Stimulated activated memory B cell treated with anti-CD40 and anti-IgM and Interleukin-4, amounts not matched to agents 10 μg/mL and 1 μg/mL and 100 μg/mL, for 72 hours (primary cell): ENCODE measurements at regions not wholly inside any gene's neighbourhood (a gene's known extent, or its start where the extent isn't known, plus 50 kb on each side); places are given as distances from the start of the nearest gene placed in this dataset.
"Not testable (repeated sequence)": the region's sequence is repeated elsewhere in the genome, so short reads cannot be mapped to it uniquely, and the experiment has no call there.

Experiments used
- ATAC-seq: fragments of 150-1000 bp; cut with Tn5 transposase; 2 replicates; pipeline ENCODE4 v1.10.0; 2021
- H3K27ac Mint-ChIP-seq: one replicate; pipeline ENCODE4 v1.8.0; 2022; ENCODE audit warnings: mild to moderate bottlenecking, mixed read lengths
- H3K27me3 Mint-ChIP-seq: one replicate; pipeline ENCODE4 v1.8.0; 2022; ENCODE audit warnings: mixed read lengths
- H3K36me3 Mint-ChIP-seq: one replicate; pipeline ENCODE4 v1.8.0; 2022; ENCODE audit warnings: mixed read lengths
- H3K4me1 Mint-ChIP-seq: one replicate; pipeline ENCODE4 v1.8.0; 2022; ENCODE audit warnings: mixed read lengths
- H3K4me3 Mint-ChIP-seq: one replicate; pipeline ENCODE4 v1.8.0; 2022; ENCODE audit warnings: mild to moderate bottlenecking, moderate library complexity, mixed read lengths
- H3K9me3 Mint-ChIP-seq: one replicate; pipeline ENCODE4 v1.8.0; 2022; ENCODE audit warnings: mixed read lengths

DNA sequence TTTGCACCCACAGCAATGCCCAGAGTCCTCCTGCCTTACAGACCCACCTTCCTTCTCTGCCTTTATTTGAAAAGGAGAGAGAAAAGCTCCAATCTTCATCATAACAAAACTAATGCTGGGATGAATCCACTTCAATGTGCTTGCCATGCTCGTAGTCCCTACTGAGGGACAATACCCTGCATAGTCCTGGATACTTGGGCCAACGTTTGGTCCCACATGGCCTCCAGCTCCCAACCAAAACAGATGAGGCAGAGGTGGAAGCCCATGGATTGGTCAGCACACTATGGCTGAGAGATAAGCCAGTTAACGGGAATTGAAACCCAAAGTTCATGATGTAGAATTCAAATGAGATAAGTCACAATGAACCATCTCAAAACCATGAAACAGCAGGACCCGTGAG, 115.8 kb downstream of the KBTBD2 start:
- not testable (repeated sequence) for H3K27ac Mint-ChIP-seq, H3K9me3 Mint-ChIP-seq
- H3K27me3 Mint-ChIP-seq, result peaks cover 20% of the 10 kb centered on the region

DNA sequence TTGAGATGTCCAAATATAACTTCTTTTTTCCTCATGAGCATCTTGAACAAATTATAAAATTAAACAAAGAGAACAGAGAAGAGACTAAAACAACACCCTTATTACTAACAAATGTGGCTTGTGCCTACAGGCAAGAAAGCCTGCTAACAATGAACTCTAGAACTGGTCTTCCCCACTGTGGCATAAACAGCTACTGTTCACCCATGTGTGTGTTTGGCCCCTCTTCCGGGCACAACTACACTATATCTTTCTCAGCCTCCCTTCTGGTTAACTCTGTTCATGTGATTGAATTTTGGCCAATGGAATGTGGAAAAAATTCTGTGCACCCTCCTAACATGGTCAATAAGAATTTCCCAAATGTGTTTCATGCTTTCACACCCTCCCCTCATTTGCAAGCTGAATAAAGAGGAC, 117.0 kb downstream of the KBTBD2 start:
- no peak overlapping the region for H3K4me3 Mint-ChIP-seq
- H3K36me3 Mint-ChIP-seq, result no peaks in the 10 kb centered on the region
- ATAC-seq, result no peak
- H3K4me1 Mint-ChIP-seq, result no peaks in the 10 kb centered on the region
- H3K9me3 Mint-ChIP-seq, result no peaks in the 10 kb centered on the region
- no peak overlapping the region for H3K27ac Mint-ChIP-seq
- peaks cover 20% of the 10 kb centered on the region for H3K27me3 Mint-ChIP-seq

More for the DNA sequence above, 115.8 kb downstream of the KBTBD2 start:
- H3K36me3 Mint-ChIP-seq, H3K4me3 Mint-ChIP-seq, H3K4me1 Mint-ChIP-seq, ATAC-seq: not testable (repeated sequence)

DNA sequence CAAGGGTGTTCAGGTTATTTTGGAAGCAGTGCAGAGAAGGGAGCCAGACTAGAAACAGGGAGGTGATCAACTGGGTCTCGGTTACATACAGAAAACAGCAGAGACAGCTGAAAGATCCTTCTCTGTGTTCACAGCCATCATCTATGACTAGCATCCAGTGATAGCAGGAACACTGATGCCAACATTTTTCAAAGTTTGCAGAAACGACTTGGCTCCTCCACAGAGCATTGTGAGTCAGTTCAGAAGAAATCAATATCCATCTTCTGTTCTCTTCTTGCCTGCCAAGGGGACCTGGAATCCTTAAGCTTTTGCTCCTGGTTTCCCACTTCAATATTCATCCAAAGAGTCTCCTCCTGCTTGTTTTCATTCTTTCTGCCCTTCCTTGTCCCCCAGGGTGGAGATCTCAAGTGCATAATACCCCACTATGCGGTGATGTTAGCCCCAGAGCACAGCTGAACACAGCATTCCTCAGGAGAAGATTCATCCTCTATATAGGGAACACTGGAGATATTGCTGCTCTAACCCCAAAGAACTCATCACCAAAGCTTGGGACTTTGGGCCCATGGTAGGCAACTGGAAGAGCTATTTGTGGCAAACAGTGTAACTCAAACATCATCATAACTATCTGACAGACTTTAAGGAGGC, 122.6 kb downstream of the KBTBD2 start:
- H3K27me3 Mint-ChIP-seq, result peaks cover 21% of the 10 kb centered on the region
- not testable (repeated sequence) for H3K36me3 Mint-ChIP-seq, H3K27ac Mint-ChIP-seq, ATAC-seq, H3K4me1 Mint-ChIP-seq, H3K9me3 Mint-ChIP-seq, H3K4me3 Mint-ChIP-seq

DNA sequence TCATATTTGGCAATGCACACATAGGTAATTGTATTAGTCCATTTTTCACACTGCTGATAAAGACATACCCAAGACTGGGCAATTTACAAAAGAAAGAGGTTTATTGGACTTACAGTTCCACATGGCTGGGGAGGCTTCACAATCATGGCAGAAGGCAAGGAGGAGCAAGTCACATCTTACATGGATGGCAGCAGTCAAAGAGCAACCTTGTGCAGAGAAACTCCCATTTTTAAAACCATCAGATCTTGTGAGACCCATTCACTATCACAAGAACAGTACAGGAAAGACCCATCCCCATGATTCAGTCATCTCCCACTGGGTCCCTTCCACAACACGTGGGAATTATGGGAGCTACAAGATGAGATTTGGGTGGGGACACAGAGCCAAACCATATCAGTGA, 123.2 kb downstream of the KBTBD2 start:
- not testable (repeated sequence) for ATAC-seq, H3K9me3 Mint-ChIP-seq, H3K36me3 Mint-ChIP-seq, H3K4me1 Mint-ChIP-seq, H3K27ac Mint-ChIP-seq, H3K4me3 Mint-ChIP-seq
- H3K27me3 Mint-ChIP-seq, result peaks cover 28% of the 10 kb centered on the region

DNA sequence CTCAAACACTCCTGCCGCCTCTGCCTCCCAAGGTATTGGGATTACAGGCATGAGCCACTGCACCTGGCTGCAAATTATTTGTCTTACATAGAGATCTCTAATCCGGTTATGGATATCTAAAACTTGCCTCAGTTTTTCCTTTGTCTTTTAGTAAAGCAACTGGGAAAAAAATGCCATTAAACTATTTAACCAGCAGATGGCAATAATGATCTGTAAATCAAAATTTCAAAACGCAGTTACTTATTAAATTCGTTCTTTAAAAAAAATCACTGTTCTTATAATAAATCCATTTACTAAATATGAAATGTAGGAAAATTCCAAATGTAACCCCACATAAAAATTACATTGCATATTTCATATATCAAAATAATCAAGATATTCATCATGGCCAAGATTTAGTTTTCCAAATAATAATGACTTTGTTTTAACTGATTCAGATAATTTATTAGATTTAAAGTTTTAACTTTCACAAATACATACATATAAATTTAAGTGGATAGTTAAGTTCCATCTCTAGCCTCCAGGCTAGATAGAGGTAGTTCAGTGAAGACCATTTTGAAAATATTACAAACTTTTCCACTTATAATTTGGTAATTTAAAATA, 125.8 kb downstream of the KBTBD2 start:
- H3K27ac Mint-ChIP-seq, H3K36me3 Mint-ChIP-seq, H3K9me3 Mint-ChIP-seq, H3K4me3 Mint-ChIP-seq, ATAC-seq: not testable (repeated sequence)
- Mint-ChIP-seq H3K4me1 (peaks cover 19% of the 10 kb centered on the region), H3K27me3 (peaks cover 33% of the 10 kb centered on the region)

DNA sequence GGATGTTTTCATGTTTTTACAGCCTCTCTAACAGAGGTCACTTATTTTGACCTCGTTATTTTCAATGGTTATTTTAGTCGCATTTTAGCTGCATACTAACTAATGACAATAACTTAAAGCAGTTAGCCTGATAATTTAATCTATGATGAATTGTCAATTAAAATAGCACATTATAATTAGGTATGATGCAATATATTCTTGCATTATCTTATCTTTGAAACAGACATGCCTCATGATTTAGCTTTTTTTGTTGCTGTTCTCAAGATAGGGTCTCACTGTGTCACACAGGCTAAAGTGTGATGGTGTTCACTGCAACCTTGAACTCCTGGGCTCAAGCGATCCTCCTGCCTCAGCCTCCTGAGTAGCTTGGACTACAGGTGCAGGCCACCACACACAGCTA, 126.4 kb downstream of the KBTBD2 start:
- H3K4me3 Mint-ChIP-seq, result no peak overlapping the region
- H3K27me3 Mint-ChIP-seq, result peaks cover 37% of the 10 kb centered on the region
- ATAC-seq, result no peak
- peaks cover 19% of the 10 kb centered on the region for H3K4me1 Mint-ChIP-seq
- H3K27ac Mint-ChIP-seq, result no peak overlapping the region
- H3K9me3 Mint-ChIP-seq, result peaks cover 6% of the 10 kb centered on the region
- no peaks in the 10 kb centered on the region for H3K36me3 Mint-ChIP-seq

DNA sequence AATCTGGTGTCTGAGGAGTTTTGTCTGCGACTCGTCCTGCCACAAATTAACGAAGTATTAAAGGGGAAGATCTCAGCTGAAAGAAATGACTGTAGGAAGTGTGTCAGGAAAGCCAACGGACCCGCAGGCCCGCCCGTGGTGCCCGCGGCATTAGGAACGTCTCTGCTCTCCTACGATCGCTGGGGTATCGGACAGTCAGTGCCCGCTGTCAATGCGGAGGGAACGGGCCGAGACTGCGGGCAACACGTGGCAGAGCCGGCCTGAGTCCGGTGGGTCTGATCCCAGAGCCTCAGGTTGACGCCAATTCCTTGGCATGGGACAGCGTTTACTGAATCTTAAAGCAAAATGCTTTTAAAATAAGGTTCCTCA, 128.7 kb downstream of the KBTBD2 start:
- Mint-ChIP-seq H3K4me3 (peak overlapping the region; percentile 3), H3K27me3 (peaks cover 37% of the 10 kb centered on the region), H3K4me1 (peaks cover 19% of the 10 kb centered on the region), H3K36me3 (no peaks in the 10 kb centered on the region), H3K9me3 (no peaks in the 10 kb centered on the region), H3K27ac (no peak overlapping the region)
- ATAC-seq, result no peak

DNA sequence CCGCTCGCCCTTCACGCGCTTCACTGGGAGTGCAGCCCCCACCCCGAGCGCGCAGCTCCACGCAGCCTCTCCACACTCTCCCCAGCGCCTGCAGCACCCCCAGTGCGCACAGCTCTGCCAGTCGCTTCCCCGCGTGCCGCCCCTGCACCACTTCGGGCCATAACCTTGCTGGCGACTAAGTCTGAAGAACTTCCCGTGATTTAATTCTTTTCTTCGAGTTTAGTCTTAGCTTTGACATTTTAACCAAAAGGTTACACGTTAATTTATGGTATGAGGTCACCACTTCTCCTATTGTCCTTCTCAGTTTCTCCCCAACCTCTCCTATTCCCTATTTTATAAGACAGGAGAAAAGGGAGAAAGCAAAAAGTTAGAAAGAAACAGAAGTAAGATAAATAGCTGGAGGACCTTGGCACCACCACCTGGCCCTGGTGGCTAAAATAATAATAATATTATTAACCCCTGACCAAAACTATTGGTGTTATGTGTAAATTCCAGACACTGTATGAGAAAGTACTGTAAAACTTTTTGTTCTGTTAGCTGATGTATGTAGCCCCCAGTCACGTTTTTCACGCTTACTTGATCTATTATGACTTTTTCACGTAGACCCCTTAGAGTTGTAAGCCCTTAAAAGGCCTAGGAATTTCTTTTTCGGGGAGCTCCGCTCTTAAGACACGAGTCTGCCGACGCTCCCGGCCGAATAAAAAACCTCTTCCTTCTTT, 129.2 kb downstream of the KBTBD2 start:
- H3K27ac Mint-ChIP-seq, result not testable (repeated sequence)

DNA sequence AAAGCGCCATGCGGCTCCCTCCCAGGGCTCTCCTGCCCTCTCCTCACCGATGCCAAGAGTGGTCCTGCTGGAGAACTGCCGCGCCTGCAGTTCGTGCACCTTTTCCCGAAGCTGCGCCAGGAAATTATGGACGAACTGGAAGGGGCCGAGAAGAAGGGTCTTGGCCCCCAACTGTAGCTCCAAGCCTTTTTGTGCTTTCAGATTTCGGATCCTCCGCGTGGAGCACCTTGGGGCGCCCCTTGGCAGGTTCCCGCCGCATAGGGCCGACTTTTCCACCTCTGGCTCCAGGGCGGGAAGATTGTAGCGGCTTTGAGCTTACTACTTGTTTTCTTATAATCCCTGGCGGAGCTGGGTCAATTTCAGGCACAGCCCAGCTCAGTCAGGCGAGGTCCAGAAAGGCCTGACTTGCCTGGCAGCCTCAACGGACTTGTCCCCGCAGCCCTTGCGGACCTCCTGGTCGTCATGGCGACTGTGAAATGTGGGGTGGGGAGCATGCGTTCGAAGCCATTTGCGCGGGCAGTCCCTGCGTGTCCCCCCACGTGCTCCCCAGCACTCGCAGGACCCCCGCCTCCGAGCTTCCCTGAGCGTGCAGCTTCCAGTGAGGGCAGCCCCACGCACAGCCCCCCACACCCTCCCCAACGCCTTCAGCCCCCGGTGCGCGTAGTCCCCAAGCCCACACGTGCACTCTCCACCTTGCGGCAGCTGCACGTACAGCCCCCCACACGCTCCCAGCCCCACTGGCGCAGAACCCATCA, 129.9 kb downstream of the KBTBD2 start:
- H3K4me1 Mint-ChIP-seq, result peaks cover 19% of the 10 kb centered on the region
- H3K9me3 Mint-ChIP-seq, result no peaks in the 10 kb centered on the region
- no peak overlapping the region for H3K4me3 Mint-ChIP-seq
- no peaks in the 10 kb centered on the region for H3K36me3 Mint-ChIP-seq
- no peak overlapping the region for H3K27ac Mint-ChIP-seq
- peaks cover 37% of the 10 kb centered on the region for H3K27me3 Mint-ChIP-seq
- ATAC-seq, result no peak

More for the DNA sequence above, 129.2 kb downstream of the KBTBD2 start:
- not testable (repeated sequence) for H3K36me3 Mint-ChIP-seq, H3K9me3 Mint-ChIP-seq, ATAC-seq
- peaks cover 19% of the 10 kb centered on the region for H3K4me1 Mint-ChIP-seq
- H3K4me3 Mint-ChIP-seq, result peak overlapping the region; percentile 58
- H3K27me3 Mint-ChIP-seq, result peaks cover 37% of the 10 kb centered on the region

DNA sequence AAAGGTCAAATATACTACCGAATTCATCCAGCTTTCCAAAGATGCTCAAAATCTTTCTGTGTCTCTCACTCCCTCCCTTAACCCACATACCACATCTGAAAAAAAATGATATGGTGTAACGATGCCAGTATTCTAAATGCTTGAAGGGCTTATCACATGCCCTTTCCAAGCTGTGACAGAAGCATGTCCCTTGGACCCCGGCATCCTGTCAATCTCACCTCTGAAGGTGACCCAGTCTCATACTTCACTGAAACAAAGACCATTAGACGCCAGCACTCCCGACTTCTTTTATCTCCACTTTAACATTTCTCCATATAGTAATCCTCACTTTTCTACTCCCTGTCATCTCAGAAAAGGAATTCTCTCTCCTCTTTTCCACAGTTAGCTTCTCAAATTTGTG, 130.8 kb downstream of the KBTBD2 start:
- not testable (repeated sequence) for ATAC-seq, H3K27ac Mint-ChIP-seq, H3K4me3 Mint-ChIP-seq, H3K9me3 Mint-ChIP-seq, H3K36me3 Mint-ChIP-seq
- peaks cover 19% of the 10 kb centered on the region for H3K4me1 Mint-ChIP-seq
- peaks cover 37% of the 10 kb centered on the region for H3K27me3 Mint-ChIP-seq

DNA sequence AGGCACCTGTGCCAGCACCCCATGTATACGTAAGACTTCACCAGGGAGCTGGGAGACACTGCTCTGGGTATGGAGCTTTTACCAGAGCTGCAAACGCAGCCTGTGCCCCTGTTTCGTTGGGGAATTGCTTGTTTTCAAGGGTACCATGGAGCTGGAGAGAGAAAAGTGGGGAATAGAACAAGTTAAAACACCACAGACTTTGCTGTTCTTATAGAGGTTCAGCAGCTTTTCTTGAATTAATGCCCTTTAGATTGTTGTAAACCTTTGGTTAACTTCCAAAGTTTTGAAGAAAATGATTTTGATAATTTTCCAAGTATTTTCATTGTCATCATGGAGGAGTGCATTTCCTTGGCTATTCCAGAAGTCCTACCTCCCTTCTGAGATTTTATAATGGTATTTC, 131.7 kb downstream of the KBTBD2 start:
- H3K9me3 Mint-ChIP-seq, H3K4me3 Mint-ChIP-seq, H3K36me3 Mint-ChIP-seq, H3K27ac Mint-ChIP-seq, ATAC-seq: not testable (repeated sequence)
- peaks cover 37% of the 10 kb centered on the region for H3K27me3 Mint-ChIP-seq
- peaks cover 19% of the 10 kb centered on the region for H3K4me1 Mint-ChIP-seq

DNA sequence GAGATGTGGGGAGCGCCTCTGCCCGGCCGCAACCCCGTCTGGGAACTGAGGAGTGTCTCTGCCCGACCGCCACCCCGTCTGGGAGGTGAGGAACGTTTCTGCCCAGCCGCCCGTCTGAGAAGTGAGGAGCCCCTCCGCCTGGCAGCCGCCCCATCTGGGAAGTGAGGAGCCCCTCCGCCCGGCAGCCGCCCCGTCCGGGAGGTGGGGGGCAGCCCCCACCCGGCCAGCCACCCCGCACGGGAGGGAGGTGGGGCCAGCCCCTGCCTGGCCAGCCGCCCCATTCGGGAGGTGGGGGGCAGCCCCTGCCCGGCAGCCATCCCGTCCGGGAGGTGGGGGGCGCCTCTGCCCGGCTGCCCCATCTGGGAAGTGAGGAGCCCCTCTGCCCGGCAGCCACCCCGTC, 137.7 kb downstream of the KBTBD2 start:
- H3K9me3 Mint-ChIP-seq, ATAC-seq, H3K4me3 Mint-ChIP-seq, H3K27me3 Mint-ChIP-seq, H3K27ac Mint-ChIP-seq, H3K36me3 Mint-ChIP-seq, H3K4me1 Mint-ChIP-seq: not testable (repeated sequence)

DNA sequence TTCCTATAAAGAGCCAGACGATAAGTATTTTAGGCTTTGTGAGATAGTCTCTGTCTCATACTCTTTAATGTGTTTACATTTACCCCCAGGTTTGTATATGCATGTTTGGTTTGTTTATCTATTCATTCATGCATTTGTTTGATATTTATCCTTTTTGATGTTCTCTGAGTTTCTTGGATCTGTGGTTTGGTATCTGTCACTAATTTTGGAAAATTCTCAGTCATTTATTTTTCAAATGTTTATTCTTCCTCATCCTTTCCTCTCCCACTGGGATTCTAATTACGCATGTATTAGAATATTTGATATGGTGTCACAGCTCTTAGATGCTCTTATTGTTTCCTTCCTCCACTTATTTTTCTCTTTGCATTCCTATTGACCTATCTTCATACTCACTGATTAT, 143.2 kb downstream of the KBTBD2 start:
- H3K4me3 Mint-ChIP-seq, H3K4me1 Mint-ChIP-seq: not testable (repeated sequence)

DNA sequence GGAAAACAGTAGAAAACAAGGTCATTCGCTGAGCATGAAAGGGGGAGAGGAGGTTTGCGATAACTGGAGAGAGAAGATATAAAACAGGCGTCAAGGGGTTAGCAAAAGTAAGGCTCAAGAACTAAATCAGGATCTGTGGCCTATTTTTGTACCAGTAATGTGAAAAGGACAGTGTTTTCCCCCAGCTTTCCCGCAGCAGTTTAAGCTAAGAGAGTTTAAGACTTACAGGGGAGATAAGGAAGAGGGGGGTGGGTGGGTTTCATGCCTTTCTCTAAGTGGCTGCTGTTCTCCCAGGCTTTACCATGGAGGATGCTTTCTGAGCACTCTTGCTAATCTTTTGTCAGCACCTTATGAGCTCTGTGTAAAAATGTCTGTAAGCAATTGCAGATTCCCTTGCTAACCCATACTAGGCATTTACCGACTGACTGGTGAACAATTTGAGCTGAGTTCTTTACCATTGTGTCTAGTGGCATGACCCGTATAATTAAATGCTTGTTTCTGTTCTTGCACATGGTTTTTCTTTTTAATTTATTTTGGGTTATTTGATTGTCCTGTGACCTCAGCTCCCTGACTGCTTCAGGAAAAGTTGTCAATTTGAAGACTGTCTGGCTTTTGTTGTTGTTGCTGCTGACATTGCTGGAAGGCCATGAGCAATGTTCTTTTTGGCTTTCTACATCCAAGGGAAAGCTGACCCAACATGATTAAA, 144.0 kb downstream of the KBTBD2 start:
- not testable (repeated sequence) for H3K4me3 Mint-ChIP-seq, H3K4me1 Mint-ChIP-seq, ATAC-seq, H3K36me3 Mint-ChIP-seq, H3K27me3 Mint-ChIP-seq, H3K27ac Mint-ChIP-seq, H3K9me3 Mint-ChIP-seq

More for the DNA sequence above, 143.2 kb downstream of the KBTBD2 start:
- ATAC-seq, H3K9me3 Mint-ChIP-seq, H3K27ac Mint-ChIP-seq, H3K27me3 Mint-ChIP-seq, H3K36me3 Mint-ChIP-seq: not testable (repeated sequence)

DNA sequence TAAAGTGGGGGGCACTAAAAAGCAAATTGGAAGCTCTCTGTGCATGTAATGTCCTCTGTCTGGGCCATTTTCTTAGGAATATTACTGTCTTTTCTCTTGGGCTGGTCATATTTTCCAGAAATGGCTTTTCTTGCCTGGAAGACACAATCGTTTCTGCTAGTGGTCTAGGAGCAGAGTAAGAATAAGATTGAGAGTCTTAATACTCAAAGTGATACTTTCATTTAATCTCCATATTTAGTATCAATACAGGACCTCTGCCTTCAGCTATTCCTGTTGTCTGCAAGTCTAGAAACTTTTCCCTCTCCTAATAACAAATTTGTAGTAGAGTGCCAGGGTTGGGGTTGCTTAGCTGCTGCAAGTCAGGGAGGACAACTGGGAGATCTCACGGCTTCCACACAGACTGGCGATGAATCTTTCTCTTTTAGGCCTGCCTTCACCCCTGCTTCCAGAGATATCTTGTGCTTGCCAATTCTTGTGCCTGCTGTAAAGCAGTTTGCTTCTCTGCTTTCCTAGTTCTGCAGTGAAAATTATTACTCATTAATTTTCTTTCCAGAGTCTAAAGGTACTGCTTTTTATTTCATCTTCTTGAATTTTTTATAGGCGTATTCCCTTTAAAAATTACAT, 149.6 kb downstream of the KBTBD2 start:
- not testable (repeated sequence) for H3K27ac Mint-ChIP-seq, H3K27me3 Mint-ChIP-seq, H3K4me1 Mint-ChIP-seq, ATAC-seq, H3K36me3 Mint-ChIP-seq, H3K9me3 Mint-ChIP-seq, H3K4me3 Mint-ChIP-seq
